ENCODE measurements at regions not wholly inside any gene's neighbourhood (a gene's known extent, or its start where the extent isn't known, plus 50 kb on each side); places are given as distances from the start of the nearest gene placed in this dataset.

DNA sequence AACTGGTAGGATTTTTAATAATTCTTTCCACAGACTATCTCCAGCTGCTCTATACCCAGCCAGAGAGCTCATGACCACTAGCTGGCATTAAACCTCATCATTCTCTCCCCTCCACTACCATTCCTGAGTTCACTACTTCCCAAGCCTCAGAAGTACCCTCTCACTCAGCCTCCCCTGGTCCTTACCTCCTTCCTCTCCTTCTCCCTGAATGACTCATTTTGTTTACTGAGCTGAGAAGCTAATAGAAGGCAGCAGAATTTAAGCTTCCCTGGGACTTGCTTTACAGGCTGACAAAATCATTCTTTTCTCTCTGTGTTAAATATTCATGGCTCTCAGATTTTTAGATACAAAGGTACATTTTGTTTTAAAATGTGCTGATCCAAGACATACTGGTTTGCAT, 305.4 kb downstream of the TLR4 start:
- H3K4me1 Mint-ChIP-seq: peaks cover 16% of the 10 kb centered on the region
- H3K9ac ChIP-seq (ENCODE audit: extremely low read depth, low read length, poor library complexity, severe bottlenecking): no peak overlapping the region
- no peak overlapping the region for H3K27ac ChIP-seq (ENCODE audit: low read depth, low read length)
- no peak overlapping the region for H3K4me3 ChIP-seq (ENCODE audit: low read length)
- TF ChIP-seq, protein P1, sequence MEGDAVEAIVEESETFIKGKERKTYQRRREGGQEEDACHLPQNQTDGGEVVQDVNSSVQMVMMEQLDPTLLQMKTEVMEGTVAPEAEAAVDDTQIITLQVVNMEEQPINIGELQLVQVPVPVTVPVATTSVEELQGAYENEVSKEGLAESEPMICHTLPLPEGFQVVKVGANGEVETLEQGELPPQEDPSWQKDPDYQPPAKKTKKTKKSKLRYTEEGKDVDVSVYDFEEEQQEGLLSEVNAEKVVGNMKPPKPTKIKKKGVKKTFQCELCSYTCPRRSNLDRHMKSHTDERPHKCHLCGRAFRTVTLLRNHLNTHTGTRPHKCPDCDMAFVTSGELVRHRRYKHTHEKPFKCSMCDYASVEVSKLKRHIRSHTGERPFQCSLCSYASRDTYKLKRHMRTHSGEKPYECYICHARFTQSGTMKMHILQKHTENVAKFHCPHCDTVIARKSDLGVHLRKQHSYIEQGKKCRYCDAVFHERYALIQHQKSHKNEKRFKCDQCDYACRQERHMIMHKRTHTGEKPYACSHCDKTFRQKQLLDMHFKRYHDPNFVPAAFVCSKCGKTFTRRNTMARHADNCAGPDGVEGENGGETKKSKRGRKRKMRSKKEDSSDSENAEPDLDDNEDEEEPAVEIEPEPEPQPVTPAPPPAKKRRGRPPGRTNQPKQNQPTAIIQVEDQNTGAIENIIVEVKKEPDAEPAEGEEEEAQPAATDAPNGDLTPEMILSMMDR (conservative IDR thresholded peaks at IDR 0.05): no peak
- H3K9me3 Mint-ChIP-seq: no peaks in the 10 kb centered on the region
- H3K36me3 ChIP-seq (ENCODE audit: control insufficient read depth, insufficient read depth, low read length): no peaks in the 10 kb centered on the region
- no peaks in the 10 kb centered on the region for H3K9me3 ChIP-seq (ENCODE audit: control insufficient read depth, low read length)
- peaks cover 3% of the 10 kb centered on the region for H3K27me3 Mint-ChIP-seq (ENCODE audit: insufficient read depth)
- peak; percentile 60 for DNase-seq
- H3K27ac Mint-ChIP-seq: no peak overlapping the region
- no peaks in the 10 kb centered on the region for H3K4me1 ChIP-seq (ENCODE audit: control insufficient read depth, insufficient read depth, low read length)
- H3K4me3 Mint-ChIP-seq: no peak overlapping the region
- no peaks in the 10 kb centered on the region for H3K27me3 ChIP-seq (ENCODE audit: control insufficient read depth, insufficient read depth, low read length, poor library complexity, severe bottlenecking)
- no peaks in the 10 kb centered on the region for H3K36me3 Mint-ChIP-seq (ENCODE audit: low read depth)

- Histone ChIP-seq H3K36me3 (ENCODE audit: control insufficient read depth, insufficient read depth, low read length) (no peaks in the 10 kb centered on the region), H3K27ac (ENCODE audit: low read depth, low read length) (no peak overlapping the region), H3K27me3 (ENCODE audit: control insufficient read depth, insufficient read depth, low read length, poor library complexity, severe bottlenecking) (no peaks in the 10 kb centered on the region), H3K4me3 (ENCODE audit: low read length) (no peak overlapping the region), H3K9me3 (ENCODE audit: control insufficient read depth, low read length) (no peaks in the 10 kb centered on the region), H3K9ac (ENCODE audit: extremely low read depth, low read length, poor library complexity, severe bottlenecking) (no peak overlapping the region), H3K4me1 (ENCODE audit: control insufficient read depth, insufficient read depth, low read length) (no peaks in the 10 kb centered on the region)
- Mint-ChIP-seq H3K27me3 (ENCODE audit: insufficient read depth) (no peaks in the 10 kb centered on the region), H3K27ac (no peak overlapping the region), H3K36me3 (ENCODE audit: low read depth) (no peaks in the 10 kb centered on the region), H3K4me3 (no peak overlapping the region), H3K4me1 (no peaks in the 10 kb centered on the region), H3K9me3 (no peaks in the 10 kb centered on the region)
- TF ChIP-seq, protein P1 (conservative IDR thresholded peaks at IDR 0.05): no peak
- 84 to 90% methylated on average over 2 of the region's 2 CpGs for WGBS, 2 experiments (ENCODE audit: insufficient coverage in 1 of 2, insufficient read length in 1 of 2)
- DNase-seq: no peak
Observed at GRCh38 chr9:118017607-118018122, 313.5 kb downstream of the TLR4 start.

GRCh38 chr9:118023644-118024043, 319.4 kb downstream of the TLR4 start:
- Histone ChIP-seq H3K36me3 (ENCODE audit: control insufficient read depth, insufficient read depth, low read length) (no peaks in the 10 kb centered on the region), H3K9ac (ENCODE audit: extremely low read depth, low read length, poor library complexity, severe bottlenecking) (no peak overlapping the region), H3K4me1 (ENCODE audit: control insufficient read depth, insufficient read depth, low read length) (no peaks in the 10 kb centered on the region), H3K4me3 (ENCODE audit: low read length) (no peak overlapping the region), H3K27me3 (ENCODE audit: control insufficient read depth, insufficient read depth, low read length, poor library complexity, severe bottlenecking) (no peaks in the 10 kb centered on the region), H3K9me3 (ENCODE audit: control insufficient read depth, low read length) (no peaks in the 10 kb centered on the region), H3K27ac (ENCODE audit: low read depth, low read length) (no peak overlapping the region)
- Mint-ChIP-seq H3K27ac (no peak overlapping the region), H3K4me3 (no peak overlapping the region), H3K9me3 (peaks cover 3% of the 10 kb centered on the region), H3K27me3 (ENCODE audit: insufficient read depth) (no peaks in the 10 kb centered on the region), H3K4me1 (no peaks in the 10 kb centered on the region), H3K36me3 (ENCODE audit: low read depth) (no peaks in the 10 kb centered on the region)
- WGBS, 2 experiments (ENCODE audit: insufficient coverage in 1 of 2, insufficient read length in 1 of 2): 63 to 69% methylated on average over 2 of the region's 2 CpGs
- TF ChIP-seq, protein P1 (conservative IDR thresholded peaks at IDR 0.05): no peak
- no peak for DNase-seq

Data from endodermal cell (in vitro differentiated cells).